ENCODE measurements at regions not wholly inside any gene's neighbourhood (a gene's known extent, or its start where the extent isn't known, plus 50 kb on each side); places are given as distances from the start of the nearest gene placed in this dataset.
"Not testable (repeated sequence)": the region's sequence is repeated elsewhere in the genome, so short reads cannot be mapped to it uniquely, and the experiment has no call there.

GRCh38 chr1:243001003-243001402 is 254.1 kb downstream of the CEP170 start:
- TF ChIP-seq CTCF (IDR thresholded peaks at IDR 0.05 in 2 of 3, conservative IDR thresholded peaks at IDR 0.05 in 1 of 3; ENCODE audit: borderline replicate concordance in 1 of 3, insufficient read depth in 1 of 3, low read depth in 2 of 3, low read length in 2 of 3); TCF7L2 (IDR thresholded peaks at IDR 0.05; ENCODE audit: borderline replicate concordance, extremely low read depth, insufficient read depth, insufficient read length); POLR2A (IDR thresholded peaks at IDR 0.05; ENCODE audit: borderline replicate concordance, extremely low read depth, insufficient read depth, insufficient read length); SP1 (IDR thresholded peaks at IDR 0.05; ENCODE audit: low read depth); EZH2phosphoT487 (IDR thresholded peaks at IDR 0.05; ENCODE audit: borderline replicate concordance); POLR2AphosphoS5 (IDR thresholded peaks at IDR 0.05; ENCODE audit: low read depth, low read length); FOSL1 (IDR thresholded peaks at IDR 0.05; ENCODE audit: low read depth); EZH2 (IDR thresholded peaks at IDR 0.05); JUND (IDR thresholded peaks at IDR 0.05); EGR1 (IDR thresholded peaks at IDR 0.05; ENCODE audit: low read depth): not testable (repeated sequence)
- TF ChIP-seq, protein P1, sequence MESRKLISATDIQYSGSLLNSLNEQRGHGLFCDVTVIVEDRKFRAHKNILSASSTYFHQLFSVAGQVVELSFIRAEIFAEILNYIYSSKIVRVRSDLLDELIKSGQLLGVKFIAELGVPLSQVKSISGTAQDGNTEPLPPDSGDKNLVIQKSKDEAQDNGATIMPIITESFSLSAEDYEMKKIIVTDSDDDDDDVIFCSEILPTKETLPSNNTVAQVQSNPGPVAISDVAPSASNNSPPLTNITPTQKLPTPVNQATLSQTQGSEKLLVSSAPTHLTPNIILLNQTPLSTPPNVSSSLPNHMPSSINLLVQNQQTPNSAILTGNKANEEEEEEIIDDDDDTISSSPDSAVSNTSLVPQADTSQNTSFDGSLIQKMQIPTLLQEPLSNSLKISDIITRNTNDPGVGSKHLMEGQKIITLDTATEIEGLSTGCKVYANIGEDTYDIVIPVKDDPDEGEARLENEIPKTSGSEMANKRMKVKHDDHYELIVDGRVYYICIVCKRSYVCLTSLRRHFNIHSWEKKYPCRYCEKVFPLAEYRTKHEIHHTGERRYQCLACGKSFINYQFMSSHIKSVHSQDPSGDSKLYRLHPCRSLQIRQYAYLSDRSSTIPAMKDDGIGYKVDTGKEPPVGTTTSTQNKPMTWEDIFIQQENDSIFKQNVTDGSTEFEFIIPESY (IDR thresholded peaks at IDR 0.05; ENCODE audit: extremely low read depth, insufficient replicate concordance, low read length): not testable (repeated sequence)
- TF ChIP-seq, protein P2, sequence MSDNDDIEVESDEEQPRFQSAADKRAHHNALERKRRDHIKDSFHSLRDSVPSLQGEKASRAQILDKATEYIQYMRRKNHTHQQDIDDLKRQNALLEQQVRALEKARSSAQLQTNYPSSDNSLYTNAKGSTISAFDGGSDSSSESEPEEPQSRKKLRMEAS (IDR thresholded peaks at IDR 0.05): not testable (repeated sequence)
